Thyroid gland (tissue), 4 donors: ENCODE measurements at regions not wholly inside any gene's neighbourhood (a gene's known extent, or its start where the extent isn't known, plus 50 kb on each side); places are given as distances from the start of the nearest gene placed in this dataset.

ENCODE experiments used
- POLR2A ChIP-seq, 2 donors: fragments of 450-650 bp; IDR thresholded peaks; one replicate each; pipeline ENCODE4 v1.6.1; 2017; ENCODE audit warnings: antibody characterized with exemption in 2 of 2, mild to moderate bottlenecking in 2 of 2, moderate library complexity in 1 of 2
- TF ChIP-seq, protein P1 (sequence below), 6 experiments: fragments of 200-600 bp in 3 of 6; fragments of 450-650 bp in 3 of 6; sonication (generic) in 3 of 6; IDR thresholded peaks; one replicate each; pipeline ENCODE4 v1.5.1; 2016 to 2019; ENCODE audit warnings: antibody characterized with exemption in 6 of 6, mild to moderate bottlenecking in 2 of 6, inconsistent platforms in 1 of 6, moderate library complexity in 1 of 6

- TF ChIP-seq, protein P1, sequence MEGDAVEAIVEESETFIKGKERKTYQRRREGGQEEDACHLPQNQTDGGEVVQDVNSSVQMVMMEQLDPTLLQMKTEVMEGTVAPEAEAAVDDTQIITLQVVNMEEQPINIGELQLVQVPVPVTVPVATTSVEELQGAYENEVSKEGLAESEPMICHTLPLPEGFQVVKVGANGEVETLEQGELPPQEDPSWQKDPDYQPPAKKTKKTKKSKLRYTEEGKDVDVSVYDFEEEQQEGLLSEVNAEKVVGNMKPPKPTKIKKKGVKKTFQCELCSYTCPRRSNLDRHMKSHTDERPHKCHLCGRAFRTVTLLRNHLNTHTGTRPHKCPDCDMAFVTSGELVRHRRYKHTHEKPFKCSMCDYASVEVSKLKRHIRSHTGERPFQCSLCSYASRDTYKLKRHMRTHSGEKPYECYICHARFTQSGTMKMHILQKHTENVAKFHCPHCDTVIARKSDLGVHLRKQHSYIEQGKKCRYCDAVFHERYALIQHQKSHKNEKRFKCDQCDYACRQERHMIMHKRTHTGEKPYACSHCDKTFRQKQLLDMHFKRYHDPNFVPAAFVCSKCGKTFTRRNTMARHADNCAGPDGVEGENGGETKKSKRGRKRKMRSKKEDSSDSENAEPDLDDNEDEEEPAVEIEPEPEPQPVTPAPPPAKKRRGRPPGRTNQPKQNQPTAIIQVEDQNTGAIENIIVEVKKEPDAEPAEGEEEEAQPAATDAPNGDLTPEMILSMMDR (IDR thresholded peaks at IDR 0.05): no peak
- TF ChIP-seq POLR2A (IDR thresholded peaks at IDR 0.05): no peak
Observed at GRCh38 chr18:1468550-1468949, 563.9 kb downstream of the ADCYAP1 start.
